Fibroblast of villous mesenchyme (primary cell): ENCODE measurements at regions not wholly inside any gene's neighbourhood (a gene's known extent, or its start where the extent isn't known, plus 50 kb on each side); places are given as distances from the start of the nearest gene placed in this dataset.

ENCODE experiments used
- DNase-seq: peaks from one replicate; pipeline ENCODE4 v3.0.0-alpha.2; 2010; ENCODE audit warnings: low read depth
- H3K4me3 ChIP-seq: 2 replicates; pipeline ENCODE4 v1.5.1; 2011; ENCODE audit warnings: low read depth, mild to moderate bottlenecking, low read length
- CTCF ChIP-seq: IDR thresholded peaks from 2 replicates; pipeline ENCODE4 v1.5.1; 2012; ENCODE audit warnings: low read depth, mild to moderate bottlenecking, low read length; ENCODE audit not compliant: insufficient read depth

- no peak overlapping the region for H3K4me3 ChIP-seq
- no peak for DNase-seq
Observed at GRCh38 chr13:44137466-44137865, 236.2 kb upstream of the SERP2 start.

DNA sequence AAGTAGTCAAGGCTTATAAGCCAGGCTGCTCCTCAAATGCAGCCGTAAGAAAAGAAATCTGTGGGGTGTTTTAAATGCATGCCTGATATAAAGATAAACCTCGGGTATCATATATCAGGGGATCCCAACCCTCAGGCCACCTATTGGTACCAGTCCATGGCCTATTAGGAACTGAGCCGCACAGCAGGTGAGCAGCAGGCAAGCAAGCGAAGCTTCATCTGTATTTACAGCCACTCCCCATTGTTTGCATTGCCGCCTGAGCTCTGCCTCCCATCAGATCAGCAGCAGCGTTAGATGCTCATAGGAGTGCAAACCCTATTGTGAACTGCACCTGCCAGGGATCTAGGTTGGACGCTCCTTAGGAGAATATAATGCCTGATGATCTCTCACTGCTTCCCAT, 233.5 kb upstream of the SERP2 start:
- H3K4me3 ChIP-seq, result no peak overlapping the region
- no peak for DNase-seq
- TF ChIP-seq CTCF, result no peak

More at GRCh38 chr13:44137466-44137865, 236.2 kb upstream of the SERP2 start:
- no peak for TF ChIP-seq CTCF

GRCh38 chr13:44140888-44141724, 232.5 kb upstream of the SERP2 start:
- peak overlapping the region; percentile 56 for H3K4me3 ChIP-seq
- no peak for DNase-seq
- TF ChIP-seq CTCF, result no peak

DNA sequence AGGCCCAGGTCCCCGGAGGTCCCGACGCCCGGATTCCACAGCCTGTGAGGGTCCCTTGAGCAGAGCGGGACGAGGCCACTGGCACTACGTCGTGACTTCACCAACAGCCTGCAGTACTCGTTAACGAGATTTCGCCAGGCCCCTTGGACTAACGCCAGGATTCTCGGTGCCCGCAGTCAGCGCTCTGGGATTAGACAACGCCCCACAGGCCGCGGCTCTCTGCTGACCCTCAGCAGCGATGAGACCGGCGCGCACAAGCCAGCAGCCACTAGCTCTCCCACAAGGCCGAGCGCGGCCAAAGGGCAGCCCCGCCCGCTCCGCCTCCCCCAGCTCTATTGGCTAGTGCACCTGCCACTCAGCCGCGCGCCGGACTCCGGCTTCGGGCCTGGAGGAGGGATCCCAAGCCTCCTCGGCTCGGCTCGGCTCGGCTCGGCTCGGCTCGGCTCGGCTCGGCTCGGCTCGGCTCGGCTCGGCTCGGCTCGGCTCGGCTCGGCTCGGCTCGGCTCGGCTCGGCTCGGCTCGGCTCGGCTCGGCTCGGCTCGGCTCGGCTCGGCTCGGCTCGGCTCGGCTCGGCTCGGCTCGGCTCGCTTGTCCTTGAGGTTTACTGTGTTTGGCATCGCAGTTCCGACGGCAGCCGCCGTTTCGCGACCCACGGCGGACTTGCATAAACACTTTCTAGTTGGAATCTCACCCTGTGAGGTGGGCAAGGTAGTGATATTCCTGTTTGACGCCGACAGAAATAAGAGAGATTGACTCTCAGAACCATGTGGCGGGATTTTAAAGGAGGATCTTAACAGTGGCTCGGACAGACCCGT, 231.7 kb upstream of the SERP2 start:
- DNase-seq, result peak; percentile 98
- TF ChIP-seq CTCF, result no peak
- peak overlapping the region; percentile 56 for H3K4me3 ChIP-seq

DNA sequence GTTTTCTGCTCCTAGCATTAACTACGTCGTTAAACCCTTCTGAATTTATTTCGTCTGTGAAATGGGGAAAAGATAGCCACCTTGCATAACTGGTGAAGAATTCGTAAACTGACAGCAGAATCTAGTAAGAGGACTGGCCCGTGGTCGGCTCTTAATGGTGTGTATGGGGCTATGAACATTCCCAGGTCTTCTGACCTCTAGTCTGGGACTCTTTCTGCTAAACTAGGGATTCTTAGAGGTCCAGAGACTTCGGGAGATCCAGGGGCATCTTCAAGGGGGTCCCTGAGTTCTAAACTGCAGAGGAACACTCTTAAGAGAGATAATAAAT, 231.1 kb upstream of the SERP2 start:
- H3K4me3 ChIP-seq, result peak overlapping the region; percentile 56
- no peak for TF ChIP-seq CTCF
- DNase-seq, result no peak

GRCh38 chr13:44142941-44143665, 230.5 kb upstream of the SERP2 start:
- DNase-seq, result peak; percentile 15

More at GRCh38 chr13:44142941-44143665, 230.5 kb upstream of the SERP2 start:
- H3K4me3 ChIP-seq, result no peak overlapping the region
- no peak for TF ChIP-seq CTCF
